SK-N-SH treated with all-trans-retinoic acid at 6 μM for 48 hours (cell line): ENCODE measurements at regions not wholly inside any gene's neighbourhood (a gene's known extent, or its start where the extent isn't known, plus 50 kb on each side); places are given as distances from the start of the nearest gene placed in this dataset.

ENCODE experiments used
- ATAC-seq: fragments of 200-7000 bp; cut with Tn5 transposase; 3 replicates; pipeline ENCODE4 v1.9.1; 2020; ENCODE audit warnings: mild to moderate bottlenecking, moderate library complexity
- ARNTL ChIP-seq: fragments of 450-650 bp; formaldehyde crosslinking; IDR thresholded peaks from 2 replicates; pipeline ENCODE4 v1.5.0; 2020; ENCODE audit warnings: low read depth, mild to moderate bottlenecking, moderate library complexity, borderline replicate concordance
- BACH2 ChIP-seq: fragments of 250-450 bp; sonication (Bioruptor Pico); IDR thresholded peaks from 2 replicates; pipeline ENCODE4 v1.9.0; 2021; ENCODE audit warnings: mild to moderate bottlenecking, borderline replicate concordance
- CREB5 ChIP-seq: fragments of 250-450 bp; sonication (Bioruptor Pico); IDR thresholded peaks from 2 replicates; pipeline ENCODE4 v1.5.1; 2020; ENCODE audit warnings: low read depth, mild to moderate bottlenecking, moderate library complexity
- CSRNP3 ChIP-seq: fragments of 250-450 bp; sonication (Bioruptor Pico); IDR thresholded peaks from 2 replicates; pipeline ENCODE4 v1.5.1; 2021; ENCODE audit warnings: mild to moderate bottlenecking, moderate library complexity
- ESRRG ChIP-seq: fragments of 250-450 bp; sonication (Bioruptor Pico); IDR thresholded peaks from 2 replicates; pipeline ENCODE4 v1.6.1; 2021; ENCODE audit warnings: mild to moderate bottlenecking
- GLIS3 ChIP-seq: fragments of 250-450 bp; sonication (Bioruptor Pico); IDR thresholded peaks from 2 replicates; pipeline ENCODE4 v1.5.0; 2020; ENCODE audit warnings: mild to moderate bottlenecking, moderate library complexity
- ISL1 ChIP-seq: fragments of 250-450 bp; sonication (Bioruptor Pico); IDR thresholded peaks from 2 replicates; pipeline ENCODE4 v2.1.2; 2022; ENCODE audit warnings: mild to moderate bottlenecking, moderate library complexity
- OSR1 ChIP-seq: fragments of 250-450 bp; sonication (Bioruptor Pico); IDR thresholded peaks from 2 replicates; pipeline ENCODE4 v1.8.0; 2022; ENCODE audit warnings: moderate library complexity, mild to moderate bottlenecking, inconsistent platforms
- PATZ1 ChIP-seq: fragments of 250-450 bp; sonication (Bioruptor Pico); IDR thresholded peaks from 2 replicates; pipeline ENCODE4 v1.8.0; 2020; ENCODE audit warnings: mild to moderate bottlenecking, moderate library complexity, borderline replicate concordance
- POU6F1 ChIP-seq: fragments of 250-450 bp; sonication (Bioruptor Pico); IDR thresholded peaks from 2 replicates; pipeline ENCODE4 v1.8.0; 2021; ENCODE audit warnings: low read depth, mild to moderate bottlenecking, moderate library complexity, borderline replicate concordance
- PPARA ChIP-seq: fragments of 250-450 bp; sonication (Bioruptor Pico); IDR thresholded peaks from 2 replicates; pipeline ENCODE4 v1.5.0; 2020; ENCODE audit warnings: mild to moderate bottlenecking, borderline replicate concordance
- RARB ChIP-seq: fragments of 250-450 bp; sonication (Bioruptor Pico); IDR thresholded peaks from 2 replicates; pipeline ENCODE4 v1.8.0; 2021; ENCODE audit warnings: mild to moderate bottlenecking, moderate library complexity
- SNAI2 ChIP-seq: fragments of 250-450 bp; sonication (Bioruptor Pico); IDR thresholded peaks from 2 replicates; pipeline ENCODE4 v1.5.0; 2020; ENCODE audit warnings: mild to moderate bottlenecking, moderate library complexity
- TCF4 ChIP-seq: fragments of 250-450 bp; sonication (Bioruptor Pico); IDR thresholded peaks from 2 replicates; pipeline ENCODE4 v1.8.0; 2021; ENCODE audit warnings: mild to moderate bottlenecking, moderate library complexity, borderline replicate concordance
- TOX ChIP-seq: fragments of 250-450 bp; sonication (Bioruptor Pico); IDR thresholded peaks from 2 replicates; pipeline ENCODE4 v1.8.0; 2021; ENCODE audit warnings: mild to moderate bottlenecking, moderate library complexity, borderline replicate concordance
- ZC3H10 ChIP-seq: fragments of 250-450 bp; sonication (Bioruptor Pico); IDR thresholded peaks from 2 replicates; pipeline ENCODE4 v1.5.1; 2021; ENCODE audit warnings: mild to moderate bottlenecking, moderate library complexity
- ZFP3 ChIP-seq: fragments of 250-450 bp; sonication (Bioruptor Pico); IDR thresholded peaks from 2 replicates; pipeline ENCODE4 v1.5.0; 2020; ENCODE audit warnings: mild to moderate bottlenecking, moderate library complexity
- ZFP30 ChIP-seq: fragments of 450-650 bp; formaldehyde crosslinking; IDR thresholded peaks from 2 replicates; pipeline ENCODE4 v1.5.0; 2022; ENCODE audit warnings: mild to moderate bottlenecking, moderate library complexity
- ZNF70 ChIP-seq: fragments of 450-650 bp; formaldehyde crosslinking; IDR thresholded peaks from 2 replicates; pipeline ENCODE4 v1.5.0; 2020; ENCODE audit warnings: mild to moderate bottlenecking, moderate library complexity
- ZNF8 ChIP-seq: fragments of 450-650 bp; formaldehyde crosslinking; IDR thresholded peaks from 2 replicates; pipeline ENCODE4 v1.5.0; 2020; ENCODE audit warnings: mild to moderate bottlenecking, moderate library complexity
- TF ChIP-seq, protein P1 (sequence below): fragments of 250-450 bp; sonication (Bioruptor Pico); IDR thresholded peaks from 2 replicates; pipeline ENCODE4 v1.5.0; 2020; ENCODE audit warnings: mild to moderate bottlenecking, moderate library complexity

- peak; percentile 99 for ATAC-seq
- TF ChIP-seq ISL1 (CRISPR knock-in tag), result peak; percentile 76
- TF ChIP-seq CREB5, result no peak
- no peak for TF ChIP-seq ZFP30 (CRISPR knock-in tag)
- TF ChIP-seq CSRNP3, result no peak
- TF ChIP-seq ZC3H10 (CRISPR knock-in tag), result peak; percentile 76; the same call in 1 of the 2 replicates
- peak; percentile 74; the same call in 1 of the 2 replicates for TF ChIP-seq TOX (CRISPR knock-in tag)
- TF ChIP-seq GLIS3, result no peak
Measured at GRCh38 chr18:60053747-60054304, 154.0 kb downstream of the PMAIP1 start.

DNA sequence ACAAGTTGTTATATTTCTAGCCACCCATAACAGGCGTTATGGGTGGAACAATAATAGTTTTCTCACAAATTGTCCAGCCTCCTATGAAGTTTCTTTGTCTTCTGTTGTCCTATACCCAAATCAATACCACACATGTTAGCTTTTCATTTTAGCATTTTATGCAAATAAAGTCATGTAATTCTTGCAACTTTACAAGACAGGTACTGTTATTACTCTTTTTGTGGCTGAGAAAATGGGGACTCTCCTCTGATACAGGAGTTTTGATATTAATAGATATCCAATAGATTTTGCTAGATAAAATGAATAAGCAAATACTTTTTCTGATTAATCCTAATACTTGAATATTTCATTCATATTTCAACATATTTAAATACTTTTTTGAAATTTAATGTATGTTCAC is 151.0 kb downstream of the PMAIP1 start:
- TF ChIP-seq OSR1 (no peak), CSRNP3 (no peak), PPARA (no peak), BACH2 (CRISPR knock-in tag) (no peak), ESRRG (CRISPR knock-in tag) (no peak), ZFP3 (CRISPR knock-in tag) (no peak), CREB5 (no peak), GLIS3 (no peak), TCF4 (no peak), RARB (CRISPR knock-in tag) (no peak), SNAI2 (CRISPR knock-in tag) (no peak), PATZ1 (CRISPR knock-in tag) (no peak), ISL1 (CRISPR knock-in tag) (no peak), ZNF8 (no peak), ZC3H10 (CRISPR knock-in tag) (no peak)
- ATAC-seq, result no peak

GRCh38 chr18:60049172-60049571 is 149.4 kb downstream of the PMAIP1 start:
- no peak for TF ChIP-seq PPARA
- TF ChIP-seq CSRNP3, result no peak
- TF ChIP-seq ZNF70, result no peak
- no peak for TF ChIP-seq TOX (CRISPR knock-in tag)
- TF ChIP-seq OSR1, result no peak
- TF ChIP-seq TCF4, result no peak
- TF ChIP-seq ZC3H10 (CRISPR knock-in tag), result no peak
- no peak for TF ChIP-seq ZFP3 (CRISPR knock-in tag)
- no peak for TF ChIP-seq POU6F1 (CRISPR knock-in tag)
- no peak for TF ChIP-seq SNAI2 (CRISPR knock-in tag)
- no peak for TF ChIP-seq BACH2 (CRISPR knock-in tag)
- no peak for TF ChIP-seq ARNTL
- TF ChIP-seq, protein P1, sequence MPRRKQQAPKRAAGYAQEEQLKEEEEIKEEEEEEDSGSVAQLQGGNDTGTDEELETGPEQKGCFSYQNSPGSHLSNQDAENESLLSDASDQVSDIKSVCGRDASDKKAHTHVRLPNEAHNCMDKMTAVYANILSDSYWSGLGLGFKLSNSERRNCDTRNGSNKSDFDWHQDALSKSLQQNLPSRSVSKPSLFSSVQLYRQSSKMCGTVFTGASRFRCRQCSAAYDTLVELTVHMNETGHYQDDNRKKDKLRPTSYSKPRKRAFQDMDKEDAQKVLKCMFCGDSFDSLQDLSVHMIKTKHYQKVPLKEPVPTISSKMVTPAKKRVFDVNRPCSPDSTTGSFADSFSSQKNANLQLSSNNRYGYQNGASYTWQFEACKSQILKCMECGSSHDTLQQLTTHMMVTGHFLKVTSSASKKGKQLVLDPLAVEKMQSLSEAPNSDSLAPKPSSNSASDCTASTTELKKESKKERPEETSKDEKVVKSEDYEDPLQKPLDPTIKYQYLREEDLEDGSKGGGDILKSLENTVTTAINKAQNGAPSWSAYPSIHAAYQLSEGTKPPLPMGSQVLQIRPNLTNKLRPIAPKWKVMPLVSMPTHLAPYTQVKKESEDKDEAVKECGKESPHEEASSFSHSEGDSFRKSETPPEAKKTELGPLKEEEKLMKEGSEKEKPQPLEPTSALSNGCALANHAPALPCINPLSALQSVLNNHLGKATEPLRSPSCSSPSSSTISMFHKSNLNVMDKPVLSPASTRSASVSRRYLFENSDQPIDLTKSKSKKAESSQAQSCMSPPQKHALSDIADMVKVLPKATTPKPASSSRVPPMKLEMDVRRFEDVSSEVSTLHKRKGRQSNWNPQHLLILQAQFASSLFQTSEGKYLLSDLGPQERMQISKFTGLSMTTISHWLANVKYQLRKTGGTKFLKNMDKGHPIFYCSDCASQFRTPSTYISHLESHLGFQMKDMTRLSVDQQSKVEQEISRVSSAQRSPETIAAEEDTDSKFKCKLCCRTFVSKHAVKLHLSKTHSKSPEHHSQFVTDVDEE (CRISPR knock-in tag), result no peak
- TF ChIP-seq PATZ1 (CRISPR knock-in tag), result no peak
- no peak for ATAC-seq
